Fibroblast of skin of right biceps (primary cell): ENCODE measurements at regions not wholly inside any gene's neighbourhood (a gene's known extent, or its start where the extent isn't known, plus 50 kb on each side); places are given as distances from the start of the nearest gene placed in this dataset.

ENCODE experiments used
- DNase-seq: peaks from one replicate; pipeline ENCODE4 v3.0.0-alpha.2; 2013

DNA sequence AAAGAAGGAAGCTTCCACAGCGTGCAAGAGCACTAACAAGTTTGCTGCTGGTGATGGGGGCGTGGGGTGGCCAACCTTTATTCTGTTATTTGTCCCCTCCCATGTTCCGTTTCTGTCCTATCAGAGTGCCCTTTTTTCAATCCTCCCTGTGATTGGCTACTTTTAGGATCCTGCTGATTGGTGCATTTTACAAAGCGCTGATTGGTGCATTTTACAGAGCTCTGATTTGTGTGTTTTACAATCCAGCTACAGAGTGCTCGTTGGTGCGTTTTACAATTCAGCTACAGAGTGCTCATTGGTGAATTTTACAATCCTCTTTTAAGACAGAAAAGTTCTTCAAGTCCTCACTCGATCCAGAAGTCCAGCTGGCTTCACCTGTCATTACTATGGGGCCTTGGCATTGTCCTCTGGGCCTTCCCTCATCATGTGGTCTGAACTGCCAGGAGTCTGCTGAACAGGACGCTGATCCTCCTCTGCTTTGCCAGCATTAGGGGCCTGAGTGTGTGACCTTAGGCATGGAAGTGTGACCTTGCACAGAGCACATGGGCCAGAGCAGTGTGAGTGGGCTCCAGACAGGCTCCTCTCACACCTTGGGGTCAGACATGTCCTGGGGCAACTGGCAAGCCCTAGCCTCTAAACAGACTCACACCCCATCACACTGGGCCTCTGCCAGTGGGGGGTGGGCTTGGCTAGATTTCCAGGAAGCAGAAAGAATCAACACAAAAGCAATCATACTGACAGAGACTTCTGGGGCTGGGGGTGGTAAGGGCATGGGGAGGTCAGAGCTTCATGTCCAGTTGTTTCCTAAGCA, 167.4 kb downstream of the PTPN20 start:
- DNase-seq = no peak

DNA sequence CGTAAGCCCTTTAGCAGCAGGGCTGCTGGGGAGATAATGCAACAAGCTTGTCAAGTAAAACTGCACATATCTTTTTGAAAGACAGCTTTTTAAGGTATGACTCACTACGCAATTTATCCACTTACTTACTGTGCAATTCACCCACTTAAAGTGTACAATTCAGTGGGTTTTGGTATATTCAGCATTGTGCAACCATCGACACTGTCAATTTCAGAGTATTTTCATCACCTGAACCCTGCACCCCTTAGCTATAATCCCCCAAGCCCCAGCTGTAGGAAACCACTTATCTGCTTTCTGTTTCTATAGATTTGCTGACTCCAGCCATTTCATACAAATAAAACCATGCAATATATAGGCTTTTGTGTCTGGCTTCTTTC, 168.0 kb downstream of the PTPN20 start:
- peak; percentile 47 for DNase-seq

DNA sequence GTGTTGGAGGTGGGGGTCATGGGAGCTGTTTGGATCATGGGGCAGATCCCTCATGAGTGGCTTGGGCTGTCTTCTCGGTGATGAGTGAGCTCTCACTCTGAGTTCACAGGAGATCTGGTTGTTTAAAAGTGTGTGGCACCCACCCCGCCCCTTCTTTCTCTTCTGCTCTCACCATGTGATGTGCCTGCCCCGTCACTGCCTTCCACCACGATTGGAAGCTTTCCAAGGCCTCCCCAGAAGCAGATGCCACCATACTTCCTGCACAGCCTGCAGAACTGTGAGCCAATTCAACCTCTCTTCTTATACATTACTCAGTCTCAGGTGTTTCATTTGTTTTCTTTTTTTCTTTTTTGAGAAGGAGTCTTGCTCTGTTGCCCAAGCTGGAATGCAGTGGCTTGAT, 170.0 kb downstream of the PTPN20 start:
- no peak for DNase-seq

DNA sequence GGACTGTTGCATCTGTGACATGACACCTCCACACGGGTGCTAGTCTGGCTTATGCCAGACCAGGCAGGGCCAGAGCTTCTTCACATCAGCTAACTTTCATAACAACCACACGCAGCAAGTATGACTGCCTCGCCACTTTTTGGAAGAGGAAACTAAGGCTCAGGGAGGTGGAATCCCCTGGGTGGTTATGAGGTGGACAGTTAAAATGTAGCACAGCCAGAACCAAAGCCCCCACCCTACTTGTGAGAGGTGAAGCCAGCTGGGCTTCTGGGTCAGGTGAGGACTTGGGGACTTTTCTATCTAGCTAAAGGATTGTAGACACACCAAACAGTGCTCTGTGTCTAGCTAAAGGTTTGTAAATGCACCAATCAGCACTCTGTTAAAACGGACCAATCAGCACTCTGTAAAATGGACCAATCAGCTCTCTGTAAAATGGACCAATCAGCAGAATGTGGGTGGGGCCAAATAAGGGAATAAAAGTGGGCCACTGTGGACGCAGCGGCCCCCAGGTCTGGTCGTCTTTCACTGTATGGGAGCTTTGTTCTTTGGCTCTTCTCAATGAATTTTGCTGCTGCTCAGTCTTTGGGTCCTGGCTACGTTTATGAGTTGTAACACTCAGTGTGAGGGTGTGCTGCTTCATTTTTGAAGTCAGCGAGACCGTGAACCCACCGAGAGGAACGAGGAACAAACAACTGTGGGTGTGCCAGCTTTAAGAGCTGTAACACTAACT, 171.0 kb downstream of the PTPN20 start:
- no peak for DNase-seq

DNA sequence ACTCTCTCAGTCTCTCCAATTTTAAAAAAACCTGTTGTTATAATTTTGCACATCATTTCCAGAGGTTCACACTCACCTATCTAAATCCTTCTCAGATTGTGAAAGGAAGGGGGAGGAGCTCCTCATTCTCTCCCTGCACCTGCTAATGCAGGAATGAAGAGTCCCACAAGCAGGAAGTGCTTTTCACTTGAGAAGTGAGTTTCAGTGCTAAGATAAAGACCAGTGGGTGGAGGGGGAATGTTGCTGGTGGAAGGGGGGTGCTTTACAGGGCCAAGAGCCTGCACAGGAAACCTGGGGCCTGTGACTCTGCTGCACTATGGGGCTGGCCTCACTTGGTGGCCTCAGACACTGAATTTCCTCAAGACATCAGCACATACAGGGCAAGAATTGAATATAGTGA, 176.4 kb downstream of the PTPN20 start:
- DNase-seq = no peak

DNA sequence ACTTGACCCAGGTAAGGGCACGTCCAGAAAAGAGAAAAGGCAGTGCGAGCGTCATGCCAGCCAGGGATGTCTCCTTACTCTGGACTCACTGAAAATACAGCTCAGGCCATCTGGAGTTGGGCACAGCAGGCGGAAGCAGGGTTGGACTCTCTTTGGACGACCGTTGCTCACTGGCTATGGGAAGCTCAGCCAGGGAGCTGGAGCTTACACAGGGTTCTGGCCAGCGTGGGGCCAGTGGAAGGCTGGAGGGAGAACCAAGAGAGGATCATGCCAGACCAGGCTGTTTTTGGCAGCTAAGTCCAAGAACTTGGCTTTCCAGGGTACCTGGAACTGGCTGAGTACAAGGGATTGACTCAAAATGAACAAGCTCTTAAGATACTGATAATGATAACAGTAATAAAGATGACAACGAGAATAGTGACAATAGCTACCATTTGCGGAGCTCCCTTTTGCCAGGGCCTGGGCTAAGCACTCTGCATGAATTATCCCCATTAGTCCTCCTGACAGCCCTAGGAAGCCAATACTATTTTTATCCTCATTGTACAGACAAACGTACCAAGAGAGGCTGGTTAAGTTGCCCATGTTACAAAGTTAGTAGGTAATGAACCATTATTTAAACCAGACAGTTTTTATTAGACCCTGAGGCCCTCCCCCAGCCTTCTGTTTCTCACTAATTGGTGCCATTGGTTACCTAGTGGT, 177.6 kb downstream of the PTPN20 start:
- DNase-seq = no peak

DNA sequence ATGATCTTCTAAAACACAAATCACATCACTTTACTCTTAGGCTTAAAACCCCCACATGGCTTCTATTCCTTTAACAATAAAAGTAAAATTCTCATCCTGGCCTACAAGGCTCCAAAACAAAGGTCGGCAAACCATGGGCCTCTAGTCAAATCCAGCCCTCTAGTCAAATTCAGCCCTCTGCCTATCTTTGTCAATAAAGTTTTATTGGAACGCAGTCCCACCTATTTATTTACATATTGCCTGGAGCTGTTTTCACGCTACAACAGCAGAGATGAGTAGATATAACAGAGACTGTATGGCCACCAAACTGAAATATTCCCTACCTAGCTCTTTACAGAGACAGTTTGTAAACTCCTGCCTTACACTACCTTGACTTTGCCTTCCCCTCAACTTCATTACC, 178.8 kb downstream of the PTPN20 start:
- DNase-seq = no peak

DNA sequence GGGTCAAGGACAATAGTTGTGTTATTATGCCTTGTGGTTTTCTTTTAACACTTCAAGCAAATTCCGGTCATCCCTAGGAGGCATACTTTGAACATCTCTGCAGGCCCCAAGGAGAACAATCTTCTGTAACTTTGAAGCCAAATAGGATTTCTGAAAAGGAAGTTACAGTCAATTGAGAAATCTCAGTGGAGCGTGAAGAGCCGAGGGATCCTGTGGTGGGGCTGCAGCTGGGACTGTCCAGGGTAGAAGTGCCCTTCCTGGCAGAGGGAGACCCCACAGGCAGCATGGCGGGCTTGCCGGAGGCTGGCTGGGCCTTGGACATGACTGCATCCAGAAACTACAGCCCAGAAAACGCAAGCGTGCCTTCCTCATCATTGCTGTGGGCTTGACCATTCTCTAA, 179.7 kb downstream of the PTPN20 start:
- DNase-seq = peak; percentile 9

DNA sequence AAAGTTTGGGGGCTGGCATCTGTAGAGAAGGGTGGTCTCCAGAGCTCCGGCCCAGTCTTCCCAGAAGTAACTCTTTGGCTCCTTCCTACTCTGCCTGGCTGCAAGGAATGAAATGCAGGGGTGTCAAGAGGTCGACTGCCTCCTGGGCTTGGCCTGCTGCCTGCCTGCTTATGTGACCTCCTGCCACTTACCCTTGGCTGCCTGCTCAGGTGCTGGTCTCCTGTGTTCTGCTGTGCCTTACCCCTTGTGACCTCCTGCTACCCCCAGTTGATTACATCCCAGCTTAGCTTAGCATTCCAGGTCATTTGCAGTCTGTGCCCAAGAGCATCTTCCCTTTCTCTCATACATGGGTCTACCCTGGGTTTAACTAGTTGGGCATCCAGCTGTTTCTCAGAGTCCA, 180.2 kb downstream of the PTPN20 start:
- DNase-seq = no peak

DNA sequence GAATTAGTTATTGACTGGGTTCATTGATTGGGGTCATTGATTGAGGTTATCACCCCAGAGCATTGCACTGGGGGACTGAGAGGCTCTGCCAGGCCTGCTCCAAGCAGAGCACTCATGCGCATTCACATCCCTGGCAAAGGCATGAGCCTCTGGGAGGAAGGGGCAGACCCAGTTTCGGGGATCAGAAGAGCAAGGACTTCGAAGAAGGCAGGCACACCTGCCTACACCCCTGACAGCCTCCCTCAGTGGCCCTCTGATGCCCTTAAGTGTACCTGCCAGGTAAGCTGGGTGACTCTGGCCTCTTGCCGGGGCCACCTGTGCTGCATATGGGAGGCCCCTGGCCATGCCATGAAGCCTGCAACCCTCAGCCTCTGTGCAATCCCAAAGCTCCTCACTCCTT, 181.1 kb downstream of the PTPN20 start:
- DNase-seq = no peak

DNA sequence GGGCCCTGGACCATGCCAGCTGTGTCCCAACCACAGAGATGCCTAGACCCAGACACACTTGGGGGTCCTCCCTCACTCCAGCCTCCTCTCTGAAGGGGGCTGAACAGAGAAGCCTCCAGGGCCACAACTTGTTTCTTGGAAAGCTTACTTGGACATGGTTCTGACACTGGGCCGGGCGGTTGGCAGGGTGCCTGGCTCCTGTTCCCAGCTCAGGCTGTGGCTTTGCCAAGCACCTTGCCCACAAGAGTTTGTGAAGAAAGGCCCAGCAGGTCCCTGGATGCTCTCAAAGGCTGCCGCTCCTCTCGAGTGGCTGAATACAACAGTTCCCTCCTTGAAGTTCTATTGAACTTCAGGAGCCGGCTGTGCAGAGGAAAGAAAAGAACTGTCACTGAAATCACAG, 181.6 kb downstream of the PTPN20 start:
- DNase-seq = no peak

DNA sequence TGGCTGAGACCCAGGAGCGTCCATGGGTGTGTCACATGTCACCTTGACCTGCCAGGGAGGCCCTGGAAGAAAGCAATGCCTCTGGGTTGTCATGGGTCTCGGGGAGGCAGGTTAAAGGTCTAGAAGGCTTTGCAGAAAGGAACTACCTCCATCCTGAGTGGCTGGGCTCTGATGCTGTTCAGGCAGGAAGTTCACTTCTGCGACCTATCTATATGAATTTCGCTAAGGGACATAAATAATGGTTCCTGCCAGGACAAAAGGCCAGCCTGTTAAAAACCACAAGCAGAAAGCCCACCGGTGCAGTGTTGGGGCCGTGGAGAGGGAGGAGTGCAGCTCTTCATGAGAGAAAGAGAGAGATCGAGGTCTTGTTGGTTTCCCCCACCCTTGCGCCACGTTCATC, 182.9 kb downstream of the PTPN20 start:
- DNase-seq = no peak

DNA sequence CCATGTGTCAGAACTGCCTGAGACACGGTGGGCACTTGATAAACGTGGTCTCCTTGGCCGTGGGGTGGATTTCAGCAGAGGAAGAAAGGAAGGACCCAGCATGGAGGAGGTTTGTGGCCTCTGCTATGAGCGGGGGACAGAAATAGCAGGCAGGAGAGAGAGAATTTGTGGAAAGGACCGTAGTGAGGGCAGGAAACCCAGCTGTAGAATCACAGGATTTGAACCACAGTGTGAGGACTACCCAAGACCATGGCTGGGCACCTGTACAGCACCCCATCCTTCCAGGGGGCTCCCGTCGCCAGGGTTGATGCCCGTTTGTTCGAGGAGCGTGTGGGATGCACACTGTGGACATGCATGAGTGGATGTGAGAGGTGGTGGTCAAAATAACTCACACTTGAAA, 183.4 kb downstream of the PTPN20 start:
- DNase-seq = no peak

DNA sequence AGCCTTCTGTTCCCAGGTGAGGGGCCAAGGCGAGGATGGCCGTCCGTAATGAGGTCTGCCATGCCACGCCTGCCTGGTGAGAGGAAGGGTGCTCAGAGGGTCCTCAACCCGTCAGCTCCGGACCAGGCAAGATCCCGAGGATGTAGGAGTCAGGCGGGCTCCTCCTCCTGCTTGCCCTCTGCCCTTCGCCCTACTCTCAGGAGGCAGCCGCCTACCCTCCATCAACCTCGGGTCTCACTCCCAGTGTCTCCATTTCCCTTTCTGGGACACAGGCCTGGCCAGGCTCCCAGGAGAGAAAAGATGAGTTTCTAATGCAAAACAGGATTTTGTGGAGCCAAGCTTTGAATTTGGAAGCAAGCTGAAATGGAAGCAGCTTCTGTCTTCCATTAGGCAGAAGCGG, 184.0 kb downstream of the PTPN20 start:
- no peak for DNase-seq

DNA sequence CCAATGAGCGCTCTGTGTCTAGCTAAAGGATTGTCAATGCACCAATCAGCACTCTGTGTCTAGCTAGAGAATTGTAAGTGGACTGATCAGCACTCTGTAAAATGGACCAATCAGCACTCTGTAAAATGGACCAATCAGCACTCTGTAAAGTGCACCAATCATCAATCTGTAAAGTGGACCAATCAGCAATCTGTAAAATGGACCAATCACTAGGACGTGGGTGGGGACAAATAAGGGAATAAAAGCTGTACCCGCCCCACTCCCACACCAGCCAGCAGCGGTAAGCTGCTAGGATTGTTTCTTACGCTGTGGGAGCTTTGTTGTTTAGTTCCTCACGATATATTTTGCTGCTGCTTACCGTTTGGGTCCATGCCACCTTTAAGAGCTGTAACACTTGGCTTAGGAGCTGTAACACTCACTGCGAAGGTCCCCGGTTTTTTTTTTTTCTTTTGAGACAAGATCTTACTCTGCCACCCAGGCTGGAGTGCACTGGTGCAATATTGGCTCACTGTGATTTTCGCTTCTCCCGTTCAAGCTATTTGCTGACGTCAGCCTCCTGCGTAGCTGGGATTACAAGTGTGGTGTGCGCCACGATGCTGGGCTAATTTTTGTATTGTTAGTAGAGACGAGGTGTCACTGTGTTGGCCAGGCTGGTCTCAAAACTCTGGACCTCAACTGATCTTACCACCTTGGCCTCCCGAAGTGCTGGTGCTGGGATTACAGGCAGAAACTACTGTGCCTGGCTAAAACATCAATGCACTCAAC, 184.8 kb downstream of the PTPN20 start:
- DNase-seq = no peak

DNA sequence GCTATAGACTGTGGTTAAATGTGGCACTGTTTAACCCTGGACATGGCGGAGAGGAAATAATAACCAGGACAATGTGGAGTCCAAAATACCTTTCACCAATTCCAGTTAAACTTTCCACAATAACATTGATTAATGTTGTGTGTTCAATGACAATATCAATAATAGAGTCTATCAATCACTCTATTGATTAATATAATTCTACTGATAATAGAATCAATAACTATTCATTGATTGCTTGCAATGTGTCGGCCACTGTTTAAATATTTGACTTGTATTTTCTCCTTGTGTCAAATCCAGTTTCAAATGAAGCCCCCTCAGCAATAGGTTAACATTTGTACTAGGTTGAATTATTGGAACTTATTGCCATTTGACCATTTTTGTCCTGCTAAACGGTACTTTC, 187.0 kb downstream of the PTPN20 start:
- no peak for DNase-seq

DNA sequence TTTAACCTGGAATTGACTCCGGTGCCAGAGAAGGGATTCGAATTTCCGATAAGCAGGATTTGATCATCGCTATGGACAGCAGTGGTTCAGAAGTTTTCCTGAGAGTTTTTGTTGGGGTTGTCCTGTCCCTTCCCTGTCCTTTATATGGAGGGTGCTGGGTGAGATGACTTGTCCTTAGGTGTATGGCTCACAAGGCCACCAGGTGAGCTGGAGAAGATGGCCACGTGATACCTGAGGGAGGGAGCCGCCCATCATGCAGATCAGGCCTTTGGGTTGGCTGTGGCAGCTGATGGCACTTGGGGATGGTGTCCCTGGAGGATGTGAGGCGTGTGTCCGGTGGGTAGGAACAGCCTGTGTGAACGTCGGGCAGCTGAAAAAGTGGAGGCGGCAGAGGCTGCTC, 187.7 kb downstream of the PTPN20 start:
- no peak for DNase-seq

DNA sequence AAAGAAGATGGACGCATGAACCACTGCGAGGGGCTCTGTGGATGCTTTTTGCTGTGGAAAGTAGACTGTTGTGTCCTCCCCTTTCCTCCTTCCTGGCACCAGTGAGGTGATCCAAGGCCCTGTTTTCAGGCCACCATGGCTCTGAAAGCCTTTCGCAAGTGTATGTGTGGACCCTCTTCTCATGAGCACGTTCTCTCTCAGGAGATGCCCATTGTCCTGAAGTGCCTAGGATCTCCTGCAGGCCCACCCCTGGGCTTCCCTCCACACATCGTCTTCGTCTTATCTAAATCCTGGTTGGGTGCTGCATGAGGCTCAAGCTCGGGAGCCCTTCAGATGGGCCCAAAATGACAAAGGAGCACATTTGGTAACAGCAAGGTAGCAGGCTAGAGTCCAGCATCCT, 188.2 kb downstream of the PTPN20 start:
- DNase-seq = no peak

DNA sequence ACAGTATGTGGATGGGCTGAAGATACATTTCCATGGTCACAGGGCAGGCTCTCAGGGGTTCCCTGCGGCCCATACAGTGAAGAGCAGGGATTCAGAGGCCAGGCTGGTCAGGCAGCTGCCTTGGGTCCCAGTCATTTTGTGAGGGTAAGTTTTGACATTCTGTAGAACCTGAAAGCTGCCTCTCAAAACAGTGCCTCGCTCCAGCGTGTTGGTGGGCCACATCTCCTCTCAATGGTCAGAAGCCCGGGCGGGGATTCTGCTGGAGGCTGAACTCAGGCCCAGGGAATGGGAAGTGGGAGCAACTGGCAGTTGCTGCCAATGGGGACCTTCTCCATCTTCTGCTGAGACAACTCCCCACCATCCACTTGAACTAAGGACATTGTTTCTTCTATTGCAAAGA, 190.0 kb downstream of the PTPN20 start:
- no peak for DNase-seq

DNA sequence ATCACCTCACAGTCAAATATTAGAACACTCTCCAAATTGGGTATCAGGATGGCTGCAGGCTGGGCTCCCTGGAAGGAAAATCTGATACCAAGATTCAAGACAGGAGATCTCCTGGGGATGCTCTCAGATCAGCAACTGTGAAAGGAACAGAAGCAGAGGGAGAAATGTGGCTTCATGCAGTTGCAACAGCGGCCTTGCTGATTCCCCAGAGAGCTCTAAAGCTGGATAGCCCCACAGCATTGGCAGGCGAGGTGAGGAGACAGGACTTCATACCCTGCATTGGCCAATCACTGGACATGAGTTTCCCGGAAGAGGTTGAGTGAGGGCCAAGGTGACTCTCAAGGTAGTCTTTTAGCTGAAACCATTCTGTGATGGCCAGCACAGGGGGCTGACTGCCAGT, 190.6 kb downstream of the PTPN20 start:
- no peak for DNase-seq

DNA sequence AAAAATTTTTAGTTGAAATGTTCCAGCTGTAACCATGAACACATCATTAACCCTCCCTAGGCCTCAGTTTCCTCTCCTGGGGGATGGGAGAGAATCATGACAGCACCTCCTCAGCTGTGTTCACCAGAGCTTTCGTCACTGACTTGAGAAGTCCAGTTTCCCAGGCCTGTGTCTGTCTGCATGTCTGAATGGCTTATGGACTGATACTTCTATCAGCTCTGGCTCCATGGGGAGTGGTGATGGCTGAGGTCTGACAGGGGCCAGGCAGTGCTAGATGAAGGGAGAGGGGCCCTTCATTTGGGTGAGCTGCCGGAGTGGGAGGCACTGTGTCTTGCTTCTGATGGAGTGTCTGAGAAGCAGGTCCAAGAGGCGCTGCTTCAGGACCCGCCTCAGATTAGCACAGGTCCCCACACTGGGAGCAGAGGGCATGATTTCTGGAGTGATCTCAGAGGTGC, 192.9 kb downstream of the PTPN20 start:
- peak; percentile 65 for DNase-seq

DNA sequence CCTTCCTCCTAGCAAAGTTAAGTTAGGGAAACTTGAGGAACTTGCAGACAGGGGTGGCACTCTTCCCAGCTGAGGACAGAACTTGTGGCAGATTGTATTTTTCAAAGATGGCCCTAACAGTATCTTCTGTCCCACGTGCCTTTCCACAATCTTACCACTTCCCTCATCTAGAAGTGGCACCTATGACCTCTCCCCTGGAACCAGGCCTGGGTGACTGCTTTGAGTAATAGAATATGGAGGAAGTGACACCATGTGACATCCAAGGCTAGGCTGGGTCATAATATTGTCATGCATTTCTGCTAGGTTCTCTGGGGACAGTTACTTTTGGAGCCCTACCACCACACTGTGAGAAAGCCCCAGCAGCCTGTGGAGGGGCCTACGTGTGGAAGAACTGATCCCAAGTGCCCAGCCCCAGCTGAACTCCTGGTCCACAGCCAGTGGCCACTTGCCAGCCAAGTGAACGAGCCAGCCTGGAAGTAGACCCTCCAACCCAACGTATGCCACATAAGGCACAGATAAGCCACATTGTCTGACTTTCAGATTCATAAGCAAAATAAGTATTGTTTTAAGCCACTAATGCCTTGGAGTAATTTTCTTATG, 193.7 kb downstream of the PTPN20 start:
- no peak for DNase-seq
